ENCODE measurements at regions not wholly inside any gene's neighbourhood (a gene's known extent, or its start where the extent isn't known, plus 50 kb on each side); places are given as distances from the start of the nearest gene placed in this dataset.

GRCh38 chr12:92413286-92413685, 267.6 kb upstream of the BTG1 start:
- Histone ChIP-seq H3K9me3 (ENCODE audit: control insufficient read depth in 1 of 2, insufficient read depth in 1 of 2, low read depth in 1 of 2, low read length in 2 of 2) (0 out of 4 replicates have a peak, but pooled peaks cover 0 to 3% of the 10 kb centered on the region in 2 experiments), H3K4me1 (ENCODE audit: control insufficient read depth in 1 of 2, insufficient read depth in 2 of 2, low read length in 2 of 2) (no peaks in the 10 kb centered on the region), H3K9ac (ENCODE audit: low read length) (no peak overlapping the region), H3K27ac (ENCODE audit: low read depth, low read length) (no peak overlapping the region), H3K27me3 (ENCODE audit: insufficient read depth, low read length) (no peaks in the 10 kb centered on the region), H3K4me2 (ENCODE audit: low read length) (no peak overlapping the region), H2AFZ (ENCODE audit: low read depth, low read length, poor library complexity, severe bottlenecking) (no peak overlapping the region), H4K20me1 (ENCODE audit: insufficient read depth) (no peaks in the 10 kb centered on the region), H3K9me2 (ENCODE audit: insufficient read depth) (0 out of 2 replicates have a peak, but pooled peaks cover 3% of the 10 kb centered on the region), H3K4me3 (replicated peaks in 1 of 2; ENCODE audit: low read depth in 1 of 2, low read length in 2 of 2) (no peak overlapping the region), H3K36me3 (ENCODE audit: control insufficient read depth in 1 of 2, insufficient read depth in 2 of 2, low read length in 2 of 2) (no peaks in the 10 kb centered on the region), H3K79me2 (ENCODE audit: insufficient read depth, low read length) (no peaks in the 10 kb centered on the region)
- BruUV-seq (replicated peaks): no TSS peak
- POLR2A ChIA-PET: no interaction called here
- RAD21 ChIA-PET (ENCODE audit: low non-redundant PET in 1 of 2, low total read pairs in 2 of 2, uncharacterized antibody in 2 of 2, unreplicated experiment in 2 of 2): no interaction called here
- DNase-seq (ENCODE audit: low read depth, low spot score) (no peak), ATAC-seq (no peak)
- intact Hi-C loops (cut with micrococcal nuclease): no loop called here
- TF ChIP-seq POLR2AphosphoS5 (IDR thresholded peaks at IDR 0.05; ENCODE audit: low read depth, low read length) (no peak), EZH2 (IDR thresholded peaks at IDR 0.05) (no peak), ATF3 (IDR thresholded peaks at IDR 0.05) (no peak), ZBTB33 (IDR thresholded peaks at IDR 0.05; ENCODE audit: extremely low read depth, insufficient replicate concordance, low read length) (no peak), YY1 (IDR thresholded peaks at IDR 0.05; ENCODE audit: extremely low read depth, insufficient replicate concordance, low read depth, low read length) (no peak), TCF7L2 (IDR thresholded peaks at IDR 0.05; ENCODE audit: borderline replicate concordance, extremely low read depth, insufficient read depth, insufficient read length) (no peak), FOSL1 (IDR thresholded peaks at IDR 0.05; ENCODE audit: low read depth) (no peak), EZH2phosphoT487 (IDR thresholded peaks at IDR 0.05; ENCODE audit: borderline replicate concordance) (no peak), REST (IDR thresholded peaks at IDR 0.05; ENCODE audit: low read depth) (no peak), MAX (IDR thresholded peaks at IDR 0.05) (no peak)
- CTCF ChIA-PET: no interaction called here

All from HCT116 (cell line).